Mammary epithelial cell (primary cell): ENCODE measurements at regions not wholly inside any gene's neighbourhood (a gene's known extent, or its start where the extent isn't known, plus 50 kb on each side); places are given as distances from the start of the nearest gene placed in this dataset.

ENCODE experiments used
- EZH2 ChIP-seq: IDR thresholded peaks from 2 replicates; pipeline ENCODE4 v1.6.1; 2012; ENCODE audit warnings: low read length, inconsistent platforms, borderline replicate concordance
- TF ChIP-seq, protein P1 (sequence below), 2 donors: IDR thresholded peaks in 1 of 2; conservative IDR thresholded peaks in 1 of 2; 2 replicates each; pipeline ENCODE4 v1.5.1; 2011 to 2012; ENCODE audit warnings: inconsistent platforms in 2 of 2, low read length in 2 of 2, mild to moderate bottlenecking in 2 of 2, control low read depth in 1 of 2, low read depth in 1 of 2; ENCODE audit not compliant: insufficient read depth in 1 of 2; ENCODE audit errors: extremely low read depth in 1 of 2

DNA sequence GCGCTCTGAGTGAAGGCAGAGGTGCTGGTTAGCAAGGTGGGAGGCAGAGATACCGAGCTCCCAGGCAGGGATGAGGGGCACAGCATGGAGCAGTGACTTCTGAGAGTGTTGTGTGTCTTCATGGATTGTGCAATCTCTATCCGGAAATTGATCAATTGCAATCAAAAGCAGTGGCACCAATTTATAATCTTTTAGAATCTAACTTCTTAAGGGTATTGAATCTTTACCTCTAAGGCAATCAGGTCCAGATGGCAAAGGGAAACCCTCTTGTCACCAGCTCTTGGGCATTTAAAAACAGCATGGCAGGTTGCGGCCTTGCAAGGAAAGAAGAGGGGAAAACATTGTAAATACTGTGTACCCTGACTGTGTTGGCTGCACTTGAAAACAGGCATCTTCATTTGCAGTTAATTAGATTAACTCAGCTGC, 58.0 kb upstream of the MRTFB start:
- TF ChIP-seq, protein P1, sequence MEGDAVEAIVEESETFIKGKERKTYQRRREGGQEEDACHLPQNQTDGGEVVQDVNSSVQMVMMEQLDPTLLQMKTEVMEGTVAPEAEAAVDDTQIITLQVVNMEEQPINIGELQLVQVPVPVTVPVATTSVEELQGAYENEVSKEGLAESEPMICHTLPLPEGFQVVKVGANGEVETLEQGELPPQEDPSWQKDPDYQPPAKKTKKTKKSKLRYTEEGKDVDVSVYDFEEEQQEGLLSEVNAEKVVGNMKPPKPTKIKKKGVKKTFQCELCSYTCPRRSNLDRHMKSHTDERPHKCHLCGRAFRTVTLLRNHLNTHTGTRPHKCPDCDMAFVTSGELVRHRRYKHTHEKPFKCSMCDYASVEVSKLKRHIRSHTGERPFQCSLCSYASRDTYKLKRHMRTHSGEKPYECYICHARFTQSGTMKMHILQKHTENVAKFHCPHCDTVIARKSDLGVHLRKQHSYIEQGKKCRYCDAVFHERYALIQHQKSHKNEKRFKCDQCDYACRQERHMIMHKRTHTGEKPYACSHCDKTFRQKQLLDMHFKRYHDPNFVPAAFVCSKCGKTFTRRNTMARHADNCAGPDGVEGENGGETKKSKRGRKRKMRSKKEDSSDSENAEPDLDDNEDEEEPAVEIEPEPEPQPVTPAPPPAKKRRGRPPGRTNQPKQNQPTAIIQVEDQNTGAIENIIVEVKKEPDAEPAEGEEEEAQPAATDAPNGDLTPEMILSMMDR (conservative IDR thresholded peaks at IDR 0.05 in 1 of 2, IDR thresholded peaks at IDR 0.05 in 1 of 2; ENCODE audit: extremely low read depth in 1 of 2, insufficient read depth in 1 of 2, low read depth in 1 of 2, low read length in 2 of 2), result no peak
- TF ChIP-seq EZH2, result no peak
